ENCODE measurements at regions not wholly inside any gene's neighbourhood (a gene's known extent, or its start where the extent isn't known, plus 50 kb on each side); places are given as distances from the start of the nearest gene placed in this dataset.
"Not testable (repeated sequence)": the region's sequence is repeated elsewhere in the genome, so short reads cannot be mapped to it uniquely, and the experiment has no call there.

GRCh38 chr1:245010018-245010614 is 144.7 kb upstream of the KIF26B start:
- Histone ChIP-seq H3K9me3 (ENCODE audit: low read depth, low read length) (no peaks in the 10 kb centered on the region), H3K36me3 (ENCODE audit: insufficient read depth, low read length) (no peaks in the 10 kb centered on the region), H3K4me3 (no peak overlapping the region), H3K27ac (no peak overlapping the region), H3K9ac (ENCODE audit: insufficient read length) (no peak overlapping the region)
- no peak for DNase-seq (ENCODE audit: low read depth, low spot score)
- TF ChIP-seq POLR2AphosphoS5 (IDR thresholded peaks at IDR 0.05; ENCODE audit: borderline replicate concordance, low read depth, low read length) (no peak), EZH2 (IDR thresholded peaks at IDR 0.05) (no peak), FOXP2 (optimal IDR thresholded peaks at IDR 0.05; ENCODE audit: control extremely low read depth, extremely low read length, insufficient read depth) (no peak)

GRCh38 chr1:245008761-245009160 is 144.4 kb upstream of the HNRNPU start:
- no peak for TF ChIP-seq EZH2 (IDR thresholded peaks at IDR 0.05)
- no peak for TF ChIP-seq FOXP2 (optimal IDR thresholded peaks at IDR 0.05; ENCODE audit: control extremely low read depth, extremely low read length, insufficient read depth)
- TF ChIP-seq POLR2AphosphoS5 (IDR thresholded peaks at IDR 0.05; ENCODE audit: borderline replicate concordance, low read depth, low read length): no peak
- H3K9me3 ChIP-seq (ENCODE audit: low read depth, low read length): no peaks in the 10 kb centered on the region
- no peak overlapping the region for H3K27ac ChIP-seq
- no peak overlapping the region for H3K4me3 ChIP-seq
- H3K36me3 ChIP-seq (ENCODE audit: insufficient read depth, low read length): no peaks in the 10 kb centered on the region
- no peak overlapping the region for H3K9ac ChIP-seq (ENCODE audit: insufficient read length)
- DNase-seq (ENCODE audit: low read depth, low spot score): no peak

- TF ChIP-seq FOXP2 (optimal IDR thresholded peaks at IDR 0.05; ENCODE audit: control extremely low read depth, extremely low read length, insufficient read depth): no peak
- TF ChIP-seq EZH2 (IDR thresholded peaks at IDR 0.05): no peak
- no peak for TF ChIP-seq POLR2AphosphoS5 (IDR thresholded peaks at IDR 0.05; ENCODE audit: borderline replicate concordance, low read depth, low read length)
- H3K36me3 ChIP-seq (ENCODE audit: insufficient read depth, low read length): no peaks in the 10 kb centered on the region
- no peaks in the 10 kb centered on the region for H3K9me3 ChIP-seq (ENCODE audit: low read depth, low read length)
- DNase-seq (ENCODE audit: low read depth, low spot score): no peak
- H3K9ac ChIP-seq (ENCODE audit: insufficient read length): no peak overlapping the region
- no peak overlapping the region for H3K27ac ChIP-seq
- no peak overlapping the region for H3K4me3 ChIP-seq
Measured at GRCh38 chr1:245007852-245008251, 143.5 kb upstream of the HNRNPU start.

GRCh38 chr1:245003246-245003645 is 138.9 kb upstream of the HNRNPU start:
- H3K4me3 ChIP-seq: no peak overlapping the region
- no peak for TF ChIP-seq FOXP2 (optimal IDR thresholded peaks at IDR 0.05; ENCODE audit: control extremely low read depth, extremely low read length, insufficient read depth)
- TF ChIP-seq POLR2AphosphoS5 (IDR thresholded peaks at IDR 0.05; ENCODE audit: borderline replicate concordance, low read depth, low read length): no peak
- TF ChIP-seq EZH2 (IDR thresholded peaks at IDR 0.05): no peak
- no peak overlapping the region for H3K27ac ChIP-seq
- no peaks in the 10 kb centered on the region for H3K9me3 ChIP-seq (ENCODE audit: low read depth, low read length)
- no peak overlapping the region for H3K9ac ChIP-seq (ENCODE audit: insufficient read length)
- DNase-seq (ENCODE audit: low read depth, low spot score): no peak
- H3K36me3 ChIP-seq (ENCODE audit: insufficient read depth, low read length): no peaks in the 10 kb centered on the region

GRCh38 chr1:245001252-245001651 is 136.9 kb upstream of the HNRNPU start:
- H3K4me3 ChIP-seq: no peak overlapping the region
- no peaks in the 10 kb centered on the region for H3K36me3 ChIP-seq (ENCODE audit: insufficient read depth, low read length)
- no peaks in the 10 kb centered on the region for H3K9me3 ChIP-seq (ENCODE audit: low read depth, low read length)
- DNase-seq (ENCODE audit: low read depth, low spot score): no peak
- TF ChIP-seq POLR2AphosphoS5 (IDR thresholded peaks at IDR 0.05; ENCODE audit: borderline replicate concordance, low read depth, low read length) (no peak), EZH2 (IDR thresholded peaks at IDR 0.05) (no peak), FOXP2 (optimal IDR thresholded peaks at IDR 0.05; ENCODE audit: control extremely low read depth, extremely low read length, insufficient read depth) (no peak)
- H3K9ac ChIP-seq (ENCODE audit: insufficient read length): no peak overlapping the region
- H3K27ac ChIP-seq: no peak overlapping the region

- no peaks in the 10 kb centered on the region for H3K9me3 ChIP-seq (ENCODE audit: low read depth, low read length)
- H3K36me3 ChIP-seq (ENCODE audit: insufficient read depth, low read length): no peaks in the 10 kb centered on the region
- no peak for TF ChIP-seq POLR2AphosphoS5 (IDR thresholded peaks at IDR 0.05; ENCODE audit: borderline replicate concordance, low read depth, low read length)
- no peak for TF ChIP-seq EZH2 (IDR thresholded peaks at IDR 0.05)
- TF ChIP-seq FOXP2 (optimal IDR thresholded peaks at IDR 0.05; ENCODE audit: control extremely low read depth, extremely low read length, insufficient read depth): no peak
- no peak overlapping the region for H3K27ac ChIP-seq
- H3K9ac ChIP-seq (ENCODE audit: insufficient read length): no peak overlapping the region
- DNase-seq (ENCODE audit: low read depth, low spot score): no peak
- no peak overlapping the region for H3K4me3 ChIP-seq
Measured at GRCh38 chr1:245000872-245001188, 136.5 kb upstream of the HNRNPU start.

GRCh38 chr1:244999644-245000043 is 135.3 kb upstream of the HNRNPU start:
- H3K36me3 ChIP-seq (ENCODE audit: insufficient read depth, low read length): not testable (repeated sequence)

GRCh38 chr1:244998717-244999346 is 134.5 kb upstream of the HNRNPU start:
- no peak for DNase-seq (ENCODE audit: low read depth, low spot score)
- no peak for TF ChIP-seq POLR2AphosphoS5 (IDR thresholded peaks at IDR 0.05; ENCODE audit: borderline replicate concordance, low read depth, low read length)
- no peak for TF ChIP-seq EZH2 (IDR thresholded peaks at IDR 0.05)
- TF ChIP-seq FOXP2 (optimal IDR thresholded peaks at IDR 0.05; ENCODE audit: control extremely low read depth, extremely low read length, insufficient read depth): no peak
- Histone ChIP-seq H3K9ac (ENCODE audit: insufficient read length) (no peak overlapping the region), H3K4me3 (no peak overlapping the region), H3K27ac (no peak overlapping the region), H3K36me3 (ENCODE audit: insufficient read depth, low read length) (no peaks in the 10 kb centered on the region), H3K9me3 (ENCODE audit: low read depth, low read length) (no peaks in the 10 kb centered on the region)

More at GRCh38 chr1:244999644-245000043, 135.3 kb upstream of the HNRNPU start:
- not testable (repeated sequence) for H3K27ac ChIP-seq; H3K4me3 ChIP-seq; DNase-seq (ENCODE audit: low read depth, low spot score); H3K9me3 ChIP-seq (ENCODE audit: low read depth, low read length); H3K9ac ChIP-seq (ENCODE audit: insufficient read length)

All from SK-N-MC (cell line).